Panc1 (cell line): ENCODE measurements at regions not wholly inside any gene's neighbourhood (a gene's known extent, or its start where the extent isn't known, plus 50 kb on each side); places are given as distances from the start of the nearest gene placed in this dataset.

Experiments
- ATAC-seq: fragments of 200-7000 bp; cut with Tn5 transposase; 2 replicates; pipeline ENCODE4 v1.9.1; 2020; ENCODE audit warnings: mild to moderate bottlenecking, moderate library complexity
- BruUV-seq: library from RNA; stranded (reverse); fragments of 400-500 nt; replicated peaks from 2 replicates; lab custom pipeline; 2021; lab: Mats Ljungman, UMichigan
- CTCF ChIA-PET: fragments of 300-600 bp; sonication (Branson Sonifier 250); formaldehyde crosslinking; loops from one replicate; lab custom pipeline; 2022; ENCODE audit warnings: antibody characterized with exemption; lab: Charles Lee
- POLR2A ChIA-PET: fragments of 300-600 bp; sonication (Branson Sonifier 250); formaldehyde crosslinking; loops from one replicate; lab custom pipeline; 2022; ENCODE audit warnings: antibody characterized with exemption; lab: Charles Lee
- DNase-seq: peaks from one replicate; pipeline ENCODE4 v3.0.0-alpha.2; 2010; ENCODE audit warnings: low read depth, low spot score
- H3K27ac ChIP-seq: 2 replicates; pipeline ENCODE4 v1.5.1; 2011; ENCODE audit warnings: mild to moderate bottlenecking, low read length, inconsistent platforms
- H3K27me3 ChIP-seq: fragments of 200-500 bp; sonication (Bioruptor generic); 2 replicates; pipeline ENCODE4 v1.6.0; 2014; ENCODE audit warnings: low read length, inconsistent platforms; ENCODE audit not compliant: control insufficient read depth, insufficient read depth
- H3K36me3 ChIP-seq: fragments of 200-500 bp; sonication (Bioruptor generic); 2 replicates; pipeline ENCODE4 v1.5.1; 2014; ENCODE audit warnings: inconsistent platforms, mild to moderate bottlenecking, low read length, moderate library complexity; ENCODE audit not compliant: control insufficient read depth, insufficient read depth
- H3K4me1 ChIP-seq: 2 replicates; pipeline ENCODE4 v1.5.1; 2011; ENCODE audit warnings: inconsistent platforms, mild to moderate bottlenecking, low read length, moderate library complexity; ENCODE audit not compliant: control insufficient read depth, insufficient read depth
- H3K4me3 ChIP-seq, 2 experiments: 2 replicates each; pipeline ENCODE4 v1.5.1; 2011 to 2012; ENCODE audit warnings: low read depth in 2 of 2, low read length in 2 of 2, mild to moderate bottlenecking in 2 of 2, inconsistent platforms in 1 of 2, moderate library complexity in 1 of 2
- H3K9me3 ChIP-seq: fragments of 200-500 bp; sonication (Bioruptor generic); 2 replicates; pipeline ENCODE4 v1.5.1; 2014; ENCODE audit warnings: low read depth, mild to moderate bottlenecking, inconsistent platforms, low read length, moderate library complexity; ENCODE audit not compliant: control insufficient read depth, insufficient read depth
- POLR2AphosphoS5 ChIP-seq: IDR thresholded peaks from 2 replicates; pipeline ENCODE4 v1.6.1; 2012; ENCODE audit warnings: mild to moderate bottlenecking, low read depth, low read length, moderate library complexity
- SIN3A ChIP-seq: IDR thresholded peaks from 2 replicates; pipeline ENCODE4 v1.6.1; 2012; ENCODE audit warnings: low read depth, mild to moderate bottlenecking, low read length, moderate library complexity, borderline replicate concordance; ENCODE audit not compliant: insufficient read depth
- TCF7L2 ChIP-seq: IDR thresholded peaks from 2 replicates; pipeline ENCODE4 v1.6.1; 2011; ENCODE audit warnings: mild to moderate bottlenecking, low read depth, low read length, inconsistent platforms
- in situ Hi-C: cut with HindIII; loops from 2 replicates; pipeline ENCODE4 v1.10.0; 2016; ENCODE audit warnings: low sequenced_read_pairs, low pct_unique_long_range_greater_than_20kb
- intact Hi-C: fragments of 100-400 bp; cut with micrococcal nuclease; formaldehyde crosslinking; loops from one replicate; pipeline ENCODE4 v1.10.0; 2022; ENCODE audit not compliant: unreplicated experiment
- TF ChIP-seq, protein P1 (sequence below), 2 experiments: IDR thresholded peaks; 2 replicates each; pipeline ENCODE4 v1.6.1; 2011 to 2012; ENCODE audit warnings: low read depth in 2 of 2, control low read depth in 1 of 2, low read length in 1 of 2, mild to moderate bottlenecking in 1 of 2, moderate library complexity in 1 of 2; ENCODE audit not compliant: insufficient read depth in 1 of 2
- TF ChIP-seq, protein P2 (sequence below): fragments of 450-650 bp; IDR thresholded peaks from 2 replicates; pipeline ENCODE4 v1.5.1; 2017; ENCODE audit warnings: mild to moderate bottlenecking

DNA sequence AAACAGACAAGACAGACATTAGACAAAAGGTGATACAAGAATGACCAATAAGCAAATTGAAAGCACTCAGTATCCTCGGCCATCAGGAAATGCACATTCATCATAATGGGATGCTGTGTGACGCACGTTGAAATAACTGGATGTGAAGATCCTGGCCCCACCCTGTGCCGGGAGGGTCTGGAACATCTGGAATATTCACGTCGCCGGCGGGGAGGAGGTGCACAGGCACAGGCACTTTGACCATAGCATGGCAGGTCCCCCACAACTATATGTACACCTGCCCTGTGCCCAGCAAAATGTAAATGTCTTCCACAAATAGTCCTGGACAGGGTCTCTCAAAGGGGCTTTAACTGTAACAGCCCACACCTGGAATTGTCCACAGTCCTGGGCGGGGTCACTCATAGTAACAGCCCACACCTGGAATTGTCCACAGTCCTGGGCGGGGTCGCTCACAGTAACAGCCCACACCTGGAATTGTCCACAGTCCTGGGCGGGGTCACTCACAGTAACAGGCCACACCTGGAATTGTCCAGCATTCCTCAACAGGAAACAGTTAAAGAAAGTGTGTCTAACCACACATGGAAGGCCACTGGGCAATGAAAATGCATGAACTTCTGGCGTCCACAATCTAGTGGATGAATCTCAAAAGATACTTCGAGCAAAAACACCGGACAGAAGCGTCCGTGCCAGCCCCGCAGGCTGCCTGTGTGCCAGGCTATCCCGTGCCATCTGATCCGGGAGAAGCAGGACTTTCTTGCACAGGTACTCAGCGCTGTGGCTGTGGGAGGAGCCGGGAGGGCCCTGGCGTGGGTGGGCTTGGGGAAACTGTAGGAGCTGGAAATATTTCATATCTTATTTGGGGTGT lies 113.4 kb downstream of the RTP5 start:
- no peaks in the 10 kb centered on the region for H3K36me3 ChIP-seq
- POLR2A ChIA-PET: no interaction called here

DNA sequence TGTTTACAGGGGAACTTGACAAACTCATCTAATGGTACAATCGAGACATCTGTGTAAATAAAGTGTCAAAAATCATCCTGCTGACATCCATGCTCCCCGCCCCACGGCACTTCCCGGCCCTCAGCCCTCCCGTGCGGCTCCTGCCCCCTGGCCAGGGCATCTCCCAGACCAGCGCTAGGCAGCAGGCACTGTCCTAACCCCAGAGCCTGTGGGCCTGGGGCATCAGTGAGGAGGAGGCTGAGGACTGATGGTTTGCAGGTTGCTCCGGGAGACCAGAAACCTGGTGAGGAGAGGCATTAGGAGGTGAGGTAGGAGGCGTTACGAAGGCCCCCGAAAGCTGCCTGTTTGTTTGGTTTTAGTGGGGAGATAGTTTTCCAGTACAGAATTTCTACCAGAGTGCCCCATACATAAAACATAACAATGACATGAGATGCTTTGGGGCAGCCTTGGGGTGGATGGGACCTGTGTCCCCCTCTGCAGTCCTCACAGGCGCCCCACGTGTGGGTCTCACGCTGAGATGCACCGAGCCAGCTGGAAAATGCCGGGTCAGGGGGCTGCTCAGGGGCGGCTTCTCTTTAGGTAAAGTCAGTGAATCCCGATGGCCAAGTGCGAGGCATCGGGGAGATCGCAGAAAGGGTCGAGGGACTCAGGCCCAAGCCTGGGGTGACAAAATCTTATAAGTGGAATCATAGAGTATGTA lies 114.2 kb downstream of the RTP5 start:
- intact Hi-C loops (no loop called here), in situ Hi-C loops (no loop called here)
- H3K4me3 ChIP-seq: no peak overlapping the region
- H3K9me3 ChIP-seq: no peaks in the 10 kb centered on the region
- H3K36me3 ChIP-seq: no peaks in the 10 kb centered on the region
- no TSS peak for BruUV-seq
- no peak for ATAC-seq
- DNase-seq: no peak
- H3K27ac ChIP-seq: no peak overlapping the region
- H3K4me1 ChIP-seq: no peaks in the 10 kb centered on the region
- no peaks in the 10 kb centered on the region for H3K27me3 ChIP-seq
- ChIA-PET CTCF (no interaction called here), POLR2A (no interaction called here)
- TF ChIP-seq SIN3A (no peak), POLR2AphosphoS5 (no peak), TCF7L2 (no peak)
- TF ChIP-seq, protein P1, sequence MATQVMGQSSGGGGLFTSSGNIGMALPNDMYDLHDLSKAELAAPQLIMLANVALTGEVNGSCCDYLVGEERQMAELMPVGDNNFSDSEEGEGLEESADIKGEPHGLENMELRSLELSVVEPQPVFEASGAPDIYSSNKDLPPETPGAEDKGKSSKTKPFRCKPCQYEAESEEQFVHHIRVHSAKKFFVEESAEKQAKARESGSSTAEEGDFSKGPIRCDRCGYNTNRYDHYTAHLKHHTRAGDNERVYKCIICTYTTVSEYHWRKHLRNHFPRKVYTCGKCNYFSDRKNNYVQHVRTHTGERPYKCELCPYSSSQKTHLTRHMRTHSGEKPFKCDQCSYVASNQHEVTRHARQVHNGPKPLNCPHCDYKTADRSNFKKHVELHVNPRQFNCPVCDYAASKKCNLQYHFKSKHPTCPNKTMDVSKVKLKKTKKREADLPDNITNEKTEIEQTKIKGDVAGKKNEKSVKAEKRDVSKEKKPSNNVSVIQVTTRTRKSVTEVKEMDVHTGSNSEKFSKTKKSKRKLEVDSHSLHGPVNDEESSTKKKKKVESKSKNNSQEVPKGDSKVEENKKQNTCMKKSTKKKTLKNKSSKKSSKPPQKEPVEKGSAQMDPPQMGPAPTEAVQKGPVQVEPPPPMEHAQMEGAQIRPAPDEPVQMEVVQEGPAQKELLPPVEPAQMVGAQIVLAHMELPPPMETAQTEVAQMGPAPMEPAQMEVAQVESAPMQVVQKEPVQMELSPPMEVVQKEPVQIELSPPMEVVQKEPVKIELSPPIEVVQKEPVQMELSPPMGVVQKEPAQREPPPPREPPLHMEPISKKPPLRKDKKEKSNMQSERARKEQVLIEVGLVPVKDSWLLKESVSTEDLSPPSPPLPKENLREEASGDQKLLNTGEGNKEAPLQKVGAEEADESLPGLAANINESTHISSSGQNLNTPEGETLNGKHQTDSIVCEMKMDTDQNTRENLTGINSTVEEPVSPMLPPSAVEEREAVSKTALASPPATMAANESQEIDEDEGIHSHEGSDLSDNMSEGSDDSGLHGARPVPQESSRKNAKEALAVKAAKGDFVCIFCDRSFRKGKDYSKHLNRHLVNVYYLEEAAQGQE (IDR thresholded peaks at IDR 0.05; ENCODE audit: insufficient read depth in 1 of 2, low read depth in 2 of 2, low read length in 1 of 2): no peak

More for the DNA sequence above, 113.4 kb downstream of the RTP5 start:
- no peak for ATAC-seq
- TF ChIP-seq, protein P2, sequence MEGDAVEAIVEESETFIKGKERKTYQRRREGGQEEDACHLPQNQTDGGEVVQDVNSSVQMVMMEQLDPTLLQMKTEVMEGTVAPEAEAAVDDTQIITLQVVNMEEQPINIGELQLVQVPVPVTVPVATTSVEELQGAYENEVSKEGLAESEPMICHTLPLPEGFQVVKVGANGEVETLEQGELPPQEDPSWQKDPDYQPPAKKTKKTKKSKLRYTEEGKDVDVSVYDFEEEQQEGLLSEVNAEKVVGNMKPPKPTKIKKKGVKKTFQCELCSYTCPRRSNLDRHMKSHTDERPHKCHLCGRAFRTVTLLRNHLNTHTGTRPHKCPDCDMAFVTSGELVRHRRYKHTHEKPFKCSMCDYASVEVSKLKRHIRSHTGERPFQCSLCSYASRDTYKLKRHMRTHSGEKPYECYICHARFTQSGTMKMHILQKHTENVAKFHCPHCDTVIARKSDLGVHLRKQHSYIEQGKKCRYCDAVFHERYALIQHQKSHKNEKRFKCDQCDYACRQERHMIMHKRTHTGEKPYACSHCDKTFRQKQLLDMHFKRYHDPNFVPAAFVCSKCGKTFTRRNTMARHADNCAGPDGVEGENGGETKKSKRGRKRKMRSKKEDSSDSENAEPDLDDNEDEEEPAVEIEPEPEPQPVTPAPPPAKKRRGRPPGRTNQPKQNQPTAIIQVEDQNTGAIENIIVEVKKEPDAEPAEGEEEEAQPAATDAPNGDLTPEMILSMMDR: no peak
- no peak for TF ChIP-seq TCF7L2
- TF ChIP-seq POLR2AphosphoS5: no peak
- TF ChIP-seq, protein P1 (IDR thresholded peaks at IDR 0.05; ENCODE audit: insufficient read depth in 1 of 2, low read depth in 2 of 2, low read length in 1 of 2): no peak
- no peak for TF ChIP-seq SIN3A
- Histone ChIP-seq H3K4me1 (no peaks in the 10 kb centered on the region), H3K27me3 (no peaks in the 10 kb centered on the region), H3K9me3 (no peaks in the 10 kb centered on the region), H3K4me3 (no peak overlapping the region), H3K27ac (no peak overlapping the region)
- intact Hi-C loops: no loop called here
- in situ Hi-C loops: no loop called here
- BruUV-seq: no TSS peak
- no peak for DNase-seq
- CTCF ChIA-PET: no interaction called here
